ENCODE measurements at regions not wholly inside any gene's neighbourhood (a gene's known extent, or its start where the extent isn't known, plus 50 kb on each side); places are given as distances from the start of the nearest gene placed in this dataset.

DNA sequence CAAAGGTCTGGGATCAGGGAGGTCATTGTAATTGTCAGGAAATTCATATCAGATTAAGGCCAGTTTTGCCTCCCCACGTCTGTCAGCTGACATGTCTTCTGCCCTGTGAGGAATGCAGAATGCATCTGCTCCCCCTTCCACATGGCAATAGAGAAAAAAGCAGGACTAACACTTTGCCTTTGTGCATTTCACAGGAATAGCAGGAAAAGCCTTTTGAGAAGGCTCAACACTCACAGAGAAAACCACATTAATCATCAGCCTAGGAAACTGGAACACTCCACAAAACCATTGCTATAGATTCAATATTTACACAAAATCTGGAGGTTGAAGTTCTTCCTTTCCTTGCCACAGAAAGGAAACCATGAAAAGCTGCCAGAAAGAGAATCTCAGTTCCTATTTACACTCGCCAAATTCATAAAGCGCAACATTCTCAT is 165.2 kb upstream of the HES1 start:
- no peak for DNase-seq

GRCh38 chr3:193971261-193971751 is 164.6 kb upstream of the HES1 start:
- peak; percentile 13 to 43 for DNase-seq

DNA sequence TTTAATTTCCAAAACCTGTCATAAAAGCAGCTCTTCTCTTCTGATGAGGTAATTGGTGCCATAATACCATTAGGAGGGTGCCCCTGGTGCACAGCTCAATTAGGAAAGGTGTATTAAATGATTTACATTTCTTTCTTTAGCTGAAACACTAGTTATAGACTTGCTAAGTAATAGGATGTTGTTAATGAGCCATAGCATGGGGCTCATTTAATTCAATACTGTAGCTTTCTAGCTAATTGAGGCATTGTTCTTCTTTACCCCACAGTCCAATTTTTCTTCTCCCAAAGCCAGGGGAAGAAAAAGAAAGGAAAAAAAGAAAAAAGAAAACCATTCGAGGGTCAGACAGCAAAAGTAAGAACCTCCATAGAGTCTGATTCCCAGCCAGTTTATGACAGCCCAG is 164.0 kb upstream of the HES1 start:
- no peak for DNase-seq

- DNase-seq = no peak
These were observed 163.1 kb upstream of the HES1 start for GRCh38 chr3:193972832-193973231.

- DNase-seq = no peak
These were observed 161.7 kb upstream of the HES1 start for GRCh38 chr3:193974191-193974652.

DNA sequence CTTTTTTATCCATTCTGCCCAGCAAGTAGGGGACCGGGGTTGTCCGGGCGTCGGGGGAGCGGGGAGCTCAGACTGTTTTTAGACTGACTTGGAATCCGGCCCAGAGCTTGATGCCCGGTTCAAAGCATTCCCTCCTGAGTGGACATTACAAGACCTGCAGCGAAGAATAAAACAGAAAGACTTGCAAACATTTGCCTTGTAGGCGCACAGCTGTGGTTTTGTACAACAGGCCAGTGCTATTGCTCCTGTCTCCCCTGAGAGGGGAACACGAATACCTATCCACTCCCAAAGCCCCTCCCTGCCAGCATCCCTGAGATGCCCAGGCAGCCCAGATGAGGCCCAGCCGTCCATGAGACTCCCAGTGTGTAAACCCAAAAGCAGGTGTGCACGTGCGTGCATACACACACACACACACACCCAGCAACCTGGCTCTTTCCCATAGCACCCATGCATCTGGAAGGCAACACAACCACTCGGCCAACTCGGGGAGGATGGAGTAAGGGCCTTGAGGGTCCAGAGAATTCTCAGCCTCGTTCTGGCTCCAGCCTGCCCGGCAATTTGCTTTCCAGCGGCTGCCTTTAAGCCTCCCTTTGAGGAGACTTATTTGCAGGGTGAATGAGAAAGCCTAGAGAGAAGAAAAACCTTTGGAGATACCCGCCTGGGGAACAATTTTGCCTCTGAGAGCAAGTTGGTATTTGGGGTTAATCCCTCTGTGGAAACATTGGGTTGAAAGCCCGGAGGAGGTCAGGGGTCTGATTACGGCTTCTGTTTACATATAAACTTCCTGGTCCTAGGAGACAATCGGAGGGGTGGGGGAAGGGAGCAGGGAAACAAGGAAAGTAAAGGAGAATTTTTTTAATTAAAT is 161.0 kb upstream of the HES1 start:
- DNase-seq = no peak

- DNase-seq = peak in 1 of 2 donors; percentile 19
These were observed 158.3 kb upstream of the HES1 start for GRCh38 chr3:193977622-193978021.

DNA sequence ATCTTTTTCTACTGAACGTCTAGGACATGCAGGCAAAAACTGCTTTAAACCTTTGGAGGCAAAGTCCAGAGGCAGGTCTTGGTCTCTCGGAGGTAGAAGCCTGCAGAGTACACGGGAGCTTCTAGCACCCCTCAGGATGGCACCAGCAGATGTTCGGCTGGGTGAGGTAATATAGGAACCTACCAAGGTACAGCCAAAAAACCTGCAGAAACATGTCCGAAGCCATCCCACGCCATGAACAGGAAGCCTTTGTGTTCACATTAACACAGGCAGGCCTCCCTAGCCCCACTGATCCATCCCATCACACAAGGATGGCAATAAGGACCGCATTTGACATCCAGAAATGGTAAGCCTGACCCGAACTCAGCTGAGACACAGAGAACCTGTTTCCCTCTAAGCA is 157.9 kb upstream of the HES1 start:
- no peak for DNase-seq

GRCh38 chr3:193978486-193978885 is 157.5 kb upstream of the HES1 start:
- DNase-seq = no peak

DNA sequence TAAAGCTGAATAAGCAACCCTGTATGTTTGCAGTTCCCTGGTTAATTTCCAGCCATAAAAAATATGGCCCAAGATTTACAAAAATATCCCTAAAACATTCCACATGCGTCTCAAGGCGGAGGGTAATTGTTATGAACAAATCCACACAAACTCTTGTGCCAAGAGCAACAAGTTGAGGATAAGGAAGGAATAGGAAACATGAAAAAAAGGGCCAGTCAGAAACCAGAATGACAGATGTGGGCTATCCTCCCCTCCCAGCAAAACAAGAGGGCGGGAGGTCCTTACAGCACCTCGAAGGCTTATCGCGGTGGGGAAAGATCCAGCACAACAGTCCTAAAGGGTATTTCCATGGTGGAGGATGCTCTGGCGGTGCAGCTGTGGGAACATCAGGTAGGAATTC is 155.6 kb upstream of the HES1 start:
- no peak for DNase-seq

- no peak for DNase-seq
These were observed 155.0 kb upstream of the HES1 start for GRCh38 chr3:193980905-193981304.

- DNase-seq = no peak
These were observed 154.4 kb upstream of the HES1 start for GRCh38 chr3:193981504-193981903.

GRCh38 chr3:193982258-193982659 is 153.7 kb upstream of the HES1 start:
- DNase-seq = no peak

GRCh38 chr3:193983846-193984818 is 151.8 kb upstream of the HES1 start:
- no peak for DNase-seq

DNA sequence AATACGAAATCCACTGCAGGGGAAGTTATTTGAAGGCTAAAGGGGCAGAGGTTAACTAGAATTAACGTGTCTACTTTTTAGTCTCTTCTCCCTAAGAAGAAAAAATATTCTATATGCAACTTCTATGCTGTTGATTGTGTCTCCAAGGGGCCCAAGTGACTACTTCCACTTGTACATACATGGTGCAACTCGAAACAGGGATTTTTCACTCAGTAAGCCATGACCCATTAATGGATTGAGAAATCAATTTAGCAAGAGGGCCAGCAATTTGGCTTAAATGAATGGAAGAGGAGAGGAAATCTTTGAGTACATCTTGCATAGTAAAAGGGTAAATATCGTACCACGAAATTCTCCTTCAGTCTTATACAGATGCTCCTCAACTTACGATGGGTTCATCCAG is 151.1 kb upstream of the HES1 start:
- no peak for DNase-seq

GRCh38 chr3:193987186-193987585 is 148.8 kb upstream of the HES1 start:
- DNase-seq = no peak

DNA sequence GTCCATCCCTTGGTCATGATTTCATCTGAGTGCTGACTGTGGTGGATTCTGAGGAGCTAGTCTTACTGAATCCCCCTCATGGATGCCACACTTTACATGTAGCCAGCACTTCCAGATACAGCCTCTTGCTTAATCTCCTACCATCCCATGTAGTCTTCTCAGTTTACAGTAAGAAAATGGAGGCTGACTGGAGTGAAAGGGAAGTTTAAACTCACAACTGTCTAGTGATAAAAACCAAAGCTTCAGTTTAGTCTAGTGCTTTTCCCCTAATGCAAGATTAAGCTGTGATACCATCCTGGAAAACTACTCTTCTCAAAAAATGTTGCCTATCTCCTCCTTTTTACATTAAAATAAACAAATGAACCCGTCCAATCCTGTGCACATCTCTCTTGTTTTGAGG is 146.8 kb upstream of the HES1 start:
- no peak for DNase-seq

DNA sequence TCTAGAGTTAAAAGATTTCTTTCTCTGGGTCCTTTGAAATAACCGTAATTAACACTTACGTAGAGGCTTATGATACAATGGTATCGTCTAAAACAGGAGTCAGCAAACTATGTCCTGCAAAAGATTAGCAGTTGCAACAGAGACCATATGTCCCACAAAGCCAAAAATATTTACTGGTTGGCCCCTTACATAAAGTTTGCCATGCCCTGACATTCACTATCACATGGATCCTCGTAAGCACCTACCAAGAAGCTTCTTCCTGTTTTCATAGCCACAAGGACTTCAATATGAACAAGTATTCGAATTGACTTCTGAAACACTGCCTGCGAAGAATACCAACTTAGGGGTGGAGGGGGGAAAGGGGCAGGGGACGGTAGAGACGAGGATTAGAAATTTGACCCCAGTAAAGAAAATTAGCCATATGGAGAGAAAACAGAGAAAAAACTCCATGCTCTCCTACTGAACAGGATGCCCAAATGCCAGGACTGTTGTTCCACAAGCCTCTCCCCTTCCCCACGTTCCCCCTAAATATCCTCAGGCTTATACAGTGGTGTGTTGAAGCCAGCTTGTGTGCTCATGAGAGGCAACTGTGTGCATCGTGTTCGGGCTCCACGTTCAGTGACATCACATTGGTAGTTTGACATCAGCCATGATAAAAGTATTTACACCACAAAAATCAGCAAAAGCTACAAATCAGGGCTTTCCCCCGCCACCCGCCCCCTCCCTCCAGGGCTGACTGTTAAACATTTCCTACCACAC is 144.1 kb upstream of the HES1 start:
- no peak for DNase-seq

DNA sequence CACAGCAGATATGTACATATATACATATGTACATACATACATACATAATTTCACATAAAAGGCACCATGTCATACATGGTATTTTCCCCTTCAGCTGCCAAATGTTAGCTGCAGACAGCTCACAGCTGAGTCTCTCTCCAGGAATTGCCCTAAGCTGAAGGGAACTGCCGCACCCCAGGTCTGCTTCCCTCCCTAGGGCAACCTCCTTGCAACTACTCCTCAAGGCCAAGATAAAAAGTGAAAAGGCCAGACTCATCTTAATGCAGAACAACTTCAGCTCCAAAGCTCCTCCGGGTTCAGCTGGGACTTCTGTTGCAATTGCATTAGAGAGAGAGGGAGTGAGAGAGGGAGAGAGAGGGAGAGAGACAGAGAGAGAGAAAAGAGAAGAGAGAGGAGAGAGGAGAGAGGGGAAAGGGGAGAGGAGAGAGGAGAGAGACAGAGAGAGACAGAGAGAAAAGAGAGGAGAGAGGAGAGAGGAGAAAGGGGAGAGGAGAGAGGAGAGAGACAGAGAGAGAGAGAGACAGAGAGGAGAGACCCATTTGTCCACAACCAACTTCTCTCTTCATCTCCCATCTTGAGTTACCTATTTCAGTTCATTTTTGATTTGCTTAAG is 143.4 kb upstream of the HES1 start:
- no peak for DNase-seq

DNA sequence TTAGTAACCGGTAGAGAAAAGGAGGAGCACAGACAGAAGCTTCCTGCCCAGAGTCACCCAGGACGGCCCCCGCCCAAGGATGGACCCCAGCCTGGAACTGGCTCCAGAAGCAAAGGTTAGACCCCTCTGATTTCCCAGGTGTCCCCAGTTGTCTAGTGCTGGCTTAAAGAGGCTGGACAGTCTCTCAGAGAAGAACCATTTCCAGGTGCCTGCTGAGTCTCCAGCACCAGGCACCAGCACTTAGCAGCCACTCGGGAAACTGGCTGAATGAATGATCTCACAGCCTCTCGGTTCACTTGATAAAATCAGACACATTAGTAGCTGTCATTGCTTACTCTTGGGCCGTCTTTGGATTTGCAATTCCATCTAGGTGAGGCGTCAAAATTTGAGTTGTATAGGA is 139.7 kb upstream of the HES1 start:
- DNase-seq = no peak

DNA sequence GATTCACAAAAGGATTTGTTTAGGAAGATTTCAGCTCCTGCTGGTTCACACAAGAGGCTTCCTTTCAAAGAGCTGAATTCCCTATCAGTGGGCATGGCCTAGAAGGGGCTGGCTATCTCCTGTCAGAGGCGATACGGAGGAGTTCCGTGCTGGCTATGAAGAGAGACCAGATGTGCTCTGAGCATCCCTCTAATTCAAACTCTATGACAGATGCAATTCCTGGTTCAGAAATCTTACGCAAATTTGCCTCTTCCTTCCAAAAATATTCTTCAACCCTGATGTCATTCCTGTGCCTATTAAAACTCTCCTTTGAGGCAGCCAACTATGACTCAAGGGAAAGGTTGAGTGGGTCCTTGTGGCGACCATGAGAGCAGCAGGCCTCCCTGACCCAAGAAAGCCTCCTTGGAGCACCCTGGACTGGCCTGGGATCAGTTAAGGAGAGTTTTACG is 139.3 kb upstream of the HES1 start:
- no peak for DNase-seq

Data from CD4-positive, alpha-beta T cell treated with Interleukin-1 beta for 1 hour (primary cell).